ENCODE measurements at regions not wholly inside any gene's neighbourhood (a gene's known extent, or its start where the extent isn't known, plus 50 kb on each side); places are given as distances from the start of the nearest gene placed in this dataset.

GRCh38 chr2:7607441-7608173, 690.4 kb downstream of the RNF144A start (continued):
- TF ChIP-seq ATOH8 (CRISPR knock-in tag; IDR thresholded peaks at IDR 0.05; ENCODE audit: low read depth): no peak

GRCh38 chr2:7609556-7609955, 692.3 kb downstream of the RNF144A start:
- no peak for TF ChIP-seq BHLHE40 (IDR thresholded peaks at IDR 0.05; ENCODE audit: low read depth, low read length)
- no peak for TF ChIP-seq POLR2AphosphoS2 (conservative IDR thresholded peaks at IDR 0.05; ENCODE audit: low read length)
- TF ChIP-seq ELK1 (IDR thresholded peaks at IDR 0.05; ENCODE audit: low read depth, low read length): no peak
- no peak for TF ChIP-seq HOXA7 (CRISPR knock-in tag; IDR thresholded peaks at IDR 0.05)
- no peak for TF ChIP-seq KDM5A (IDR thresholded peaks at IDR 0.05)
- TF ChIP-seq CHD2 (IDR thresholded peaks at IDR 0.05; ENCODE audit: low read length, partially characterized antibody): no peak
- no peak for TF ChIP-seq ZSCAN20 (CRISPR knock-in tag; IDR thresholded peaks at IDR 0.05)
- TF ChIP-seq SREBF2 (IDR thresholded peaks at IDR 0.05): no peak
- TF ChIP-seq ZC3H11A (IDR thresholded peaks at IDR 0.05): no peak
- no peak for TF ChIP-seq PHF8 (IDR thresholded peaks at IDR 0.05; ENCODE audit: borderline replicate concordance, low read depth)
- TF ChIP-seq JUN (IDR thresholded peaks at IDR 0.05): no peak
- no peak for TF ChIP-seq CBX8 (IDR thresholded peaks at IDR 0.05)
- no peak for TF ChIP-seq HMGXB4 (CRISPR knock-in tag; IDR thresholded peaks at IDR 0.05; ENCODE audit: borderline replicate concordance)
- TF ChIP-seq HOXB13 (CRISPR knock-in tag; IDR thresholded peaks at IDR 0.05; ENCODE audit: low read depth): no peak
- TF ChIP-seq RARB (CRISPR knock-in tag; IDR thresholded peaks at IDR 0.05): no peak
- TF ChIP-seq REST (IDR thresholded peaks at IDR 0.05): no peak
- no peak for TF ChIP-seq TP53 (CRISPR knock-in tag; IDR thresholded peaks at IDR 0.05)
- TF ChIP-seq EHMT2 (IDR thresholded peaks at IDR 0.05; ENCODE audit: low read depth): no peak
- Histone ChIP-seq H3K9me3 (no peaks in the 10 kb centered on the region), H3K4me1 (no peaks in the 10 kb centered on the region), H3K4me3 (no peak overlapping the region), H3K4me2 (no peak overlapping the region), H3K27ac (no peak overlapping the region)
- ChIA-PET POLR2A (no interaction called here), CTCF (no interaction called here)
- FAIRE-seq (no peak), ATAC-seq (no peak), DNase-seq (ENCODE audit: low read depth in 1 of 2, low spot score in 1 of 2) (no peak)
- WGBS (ENCODE audit: missing lambda C conversion rate): 37% methylated on average over 7 of the region's 7 CpGs
